Mucosa of descending colon (tissue), 3 donors: ENCODE measurements at regions not wholly inside any gene's neighbourhood (a gene's known extent, or its start where the extent isn't known, plus 50 kb on each side); places are given as distances from the start of the nearest gene placed in this dataset.
"Not testable (repeated sequence)": the region's sequence is repeated elsewhere in the genome, so short reads cannot be mapped to it uniquely, and the experiment has no call there.

Experiments
- ATAC-seq: fragments of 200-7000 bp; cut with Tn5 transposase; one replicate; pipeline ENCODE4 v1.9.1; 2020; ENCODE audit warnings: mild to moderate bottlenecking, moderate library complexity
- DNase-seq, 3 donors: peaks; one replicate each; pipeline ENCODE4 v3.0.0-alpha.2; 2020
- H3K36me3 ChIP-seq: fragments of 200-600 bp; one replicate; pipeline ENCODE4 v1.8.0; 2021; ENCODE audit warnings: low read depth, mild to moderate bottlenecking
- H3K4me1 ChIP-seq: fragments of 200-600 bp; one replicate; pipeline ENCODE4 v1.8.0; 2021; ENCODE audit warnings: low read depth, mild to moderate bottlenecking
- H3K4me3 ChIP-seq: fragments of 200-600 bp; one replicate; pipeline ENCODE4 v1.8.0; 2021; ENCODE audit warnings: mild to moderate bottlenecking
- H3K9me3 ChIP-seq: fragments of 200-600 bp; one replicate; pipeline ENCODE4 v1.8.0; 2021; ENCODE audit warnings: mild to moderate bottlenecking
- intact Hi-C, 2 donors: fragments of 100-400 bp; cut with DNase I in 1 of 2; cut with micrococcal nuclease in 1 of 2; formaldehyde crosslinking; loops; one replicate each; pipeline versions ENCODE4 v1.11.0 to v1.11.1; 2022; cut with DNase I, micrococcal nuclease
- TF ChIP-seq, protein P1 (sequence below): fragments of 200-600 bp; IDR thresholded peaks from one replicate; pipeline ENCODE4 v1.8.0; 2022; ENCODE audit warnings: antibody characterized with exemption, mild to moderate bottlenecking
- donor health status: DM: no; HTN: no; CAD: no; lungs with moderate emphysema.
- donor health status: DM: no; HTN: no; CAD: no.
- donor health status: DM: no; HTN: yes; CAD: no.

DNA sequence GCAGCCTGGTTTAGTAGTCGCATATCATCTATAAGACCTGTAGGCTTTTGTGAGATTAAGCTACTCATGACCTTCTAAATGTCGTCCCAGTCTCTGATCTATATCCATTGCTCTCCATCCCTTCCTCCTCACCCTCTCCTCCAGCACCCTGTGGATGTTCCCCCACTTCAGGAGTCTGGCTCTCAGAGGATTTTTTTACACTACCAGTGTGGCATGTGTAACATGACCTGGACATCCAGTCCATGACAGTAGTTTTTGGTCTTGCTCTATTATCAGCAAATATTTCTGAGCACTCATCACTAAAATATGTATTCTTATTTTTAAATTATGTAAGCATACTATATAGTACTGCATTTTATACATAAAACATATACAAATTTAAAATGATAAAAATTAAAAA, 142.1 kb downstream of the DYRK2 start:
- DNase-seq (no peak), ATAC-seq (no peak)
- H3K4me3 ChIP-seq, result no peak overlapping the region
- H3K4me1 ChIP-seq, result peaks cover 5% of the 10 kb centered on the region
- TF ChIP-seq, protein P1, sequence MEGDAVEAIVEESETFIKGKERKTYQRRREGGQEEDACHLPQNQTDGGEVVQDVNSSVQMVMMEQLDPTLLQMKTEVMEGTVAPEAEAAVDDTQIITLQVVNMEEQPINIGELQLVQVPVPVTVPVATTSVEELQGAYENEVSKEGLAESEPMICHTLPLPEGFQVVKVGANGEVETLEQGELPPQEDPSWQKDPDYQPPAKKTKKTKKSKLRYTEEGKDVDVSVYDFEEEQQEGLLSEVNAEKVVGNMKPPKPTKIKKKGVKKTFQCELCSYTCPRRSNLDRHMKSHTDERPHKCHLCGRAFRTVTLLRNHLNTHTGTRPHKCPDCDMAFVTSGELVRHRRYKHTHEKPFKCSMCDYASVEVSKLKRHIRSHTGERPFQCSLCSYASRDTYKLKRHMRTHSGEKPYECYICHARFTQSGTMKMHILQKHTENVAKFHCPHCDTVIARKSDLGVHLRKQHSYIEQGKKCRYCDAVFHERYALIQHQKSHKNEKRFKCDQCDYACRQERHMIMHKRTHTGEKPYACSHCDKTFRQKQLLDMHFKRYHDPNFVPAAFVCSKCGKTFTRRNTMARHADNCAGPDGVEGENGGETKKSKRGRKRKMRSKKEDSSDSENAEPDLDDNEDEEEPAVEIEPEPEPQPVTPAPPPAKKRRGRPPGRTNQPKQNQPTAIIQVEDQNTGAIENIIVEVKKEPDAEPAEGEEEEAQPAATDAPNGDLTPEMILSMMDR, result no peak
- intact Hi-C loops, result no loop called here
- H3K9me3 ChIP-seq, result no peaks in the 10 kb centered on the region
- no peaks in the 10 kb centered on the region for H3K36me3 ChIP-seq

DNA sequence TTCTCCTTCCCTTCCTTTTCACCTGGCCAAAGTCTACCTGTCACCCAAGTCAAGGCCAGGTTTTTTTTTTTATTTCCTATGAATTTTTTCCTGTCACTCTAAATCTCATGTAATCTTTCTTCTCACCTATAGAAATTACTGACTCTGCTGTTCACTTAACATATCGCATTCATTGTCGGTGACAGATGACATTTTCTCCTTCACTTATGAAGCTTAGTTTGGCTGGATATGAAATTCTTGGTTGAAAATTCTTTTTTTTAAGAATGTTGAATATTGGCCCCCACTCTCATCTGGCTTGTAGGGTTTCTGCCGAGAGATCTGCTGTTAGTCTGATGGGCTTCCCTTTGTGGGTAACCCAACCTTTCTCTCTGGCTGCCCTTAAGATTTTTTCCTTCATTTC, 142.8 kb downstream of the DYRK2 start:
- ATAC-seq, H3K4me3 ChIP-seq, H3K36me3 ChIP-seq, DNase-seq, H3K9me3 ChIP-seq, intact Hi-C loops: not testable (repeated sequence)
- H3K4me1 ChIP-seq, result peaks cover 10% of the 10 kb centered on the region

- H3K4me3 ChIP-seq, result no peak overlapping the region
- TF ChIP-seq, protein P1, result no peak
- H3K36me3 ChIP-seq, result no peaks in the 10 kb centered on the region
- intact Hi-C loops, result no loop called here
- DNase-seq (no peak), ATAC-seq (no peak)
- no peaks in the 10 kb centered on the region for H3K9me3 ChIP-seq
- H3K4me1 ChIP-seq, result peaks cover 10% of the 10 kb centered on the region
Observed at GRCh38 chr12:67792185-67792584, 143.6 kb downstream of the DYRK2 start.

- ATAC-seq (no peak), DNase-seq (no peak)
- Histone ChIP-seq H3K4me3 (no peak overlapping the region), H3K36me3 (no peaks in the 10 kb centered on the region), H3K9me3 (no peaks in the 10 kb centered on the region), H3K4me1 (peaks cover 10% of the 10 kb centered on the region)
- intact Hi-C loops, result no loop called here
- TF ChIP-seq, protein P1, result no peak
Observed at GRCh38 chr12:67794161-67794560, 145.6 kb downstream of the DYRK2 start.

DNA sequence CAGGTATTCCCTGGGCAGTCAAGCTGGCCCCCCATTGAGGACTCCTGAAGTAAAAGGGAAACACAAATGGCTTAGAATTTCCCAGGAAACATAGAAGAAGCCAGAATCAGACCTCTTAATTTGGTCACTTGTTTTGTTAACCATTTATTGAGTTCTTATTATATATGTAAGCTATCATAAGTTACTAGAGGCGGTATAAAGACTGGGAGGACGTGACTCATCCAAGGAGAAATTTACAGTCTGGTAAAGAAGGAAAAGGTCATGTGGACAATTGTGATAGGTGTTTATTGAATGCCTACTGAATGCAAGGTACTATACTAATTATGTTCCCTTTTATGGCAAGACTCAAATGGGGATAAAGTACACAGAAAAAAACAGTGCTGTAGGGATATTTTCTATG, 146.7 kb downstream of the DYRK2 start:
- no peak overlapping the region for H3K4me3 ChIP-seq
- H3K4me1 ChIP-seq, result peaks cover 10% of the 10 kb centered on the region
- DNase-seq (peak in 1 of 3 donors; percentile 11), ATAC-seq (peak; percentile 99)
- no peaks in the 10 kb centered on the region for H3K36me3 ChIP-seq
- H3K9me3 ChIP-seq, result no peaks in the 10 kb centered on the region
- intact Hi-C loops, result no loop called here
- TF ChIP-seq, protein P1, result no peak

DNA sequence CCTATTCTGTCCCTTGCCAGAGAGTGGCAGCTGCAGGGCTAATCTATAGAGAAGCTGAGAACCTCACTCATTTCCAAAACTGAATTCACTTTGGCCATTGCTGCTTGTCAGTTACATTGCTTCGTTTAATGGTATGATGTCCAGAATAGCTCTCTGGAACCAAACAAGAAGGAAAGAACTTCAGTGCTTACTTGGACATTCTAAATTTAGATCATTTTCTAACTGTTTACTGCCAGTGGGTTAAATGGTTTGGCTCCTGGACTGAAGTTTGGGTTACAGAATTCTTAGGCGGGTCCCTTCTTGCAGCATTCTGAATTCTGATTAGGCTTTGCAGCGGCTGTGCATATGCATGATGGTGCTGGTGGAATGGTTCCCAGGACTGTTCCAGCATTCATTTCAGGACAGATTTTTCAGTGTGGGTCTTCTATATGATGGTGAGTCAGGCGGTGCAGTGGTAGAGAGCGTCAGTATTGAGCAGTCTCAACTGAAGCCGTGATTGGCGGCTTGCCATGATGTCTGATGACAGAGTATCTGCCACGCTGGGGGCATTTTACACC, 148.7 kb downstream of the DYRK2 start:
- DNase-seq, result peak in 1 of 3 donors; percentile 3
- intact Hi-C loops, result no loop called here

More for the DNA sequence above, 148.7 kb downstream of the DYRK2 start:
- Histone ChIP-seq H3K36me3 (no peaks in the 10 kb centered on the region), H3K9me3 (no peaks in the 10 kb centered on the region), H3K4me3 (no peak overlapping the region), H3K4me1 (peaks cover 10% of the 10 kb centered on the region)
- TF ChIP-seq, protein P1, result no peak
- ATAC-seq, result no peak
